ENCODE measurements at regions not wholly inside any gene's neighbourhood (a gene's known extent, or its start where the extent isn't known, plus 50 kb on each side); places are given as distances from the start of the nearest gene placed in this dataset.

DNA sequence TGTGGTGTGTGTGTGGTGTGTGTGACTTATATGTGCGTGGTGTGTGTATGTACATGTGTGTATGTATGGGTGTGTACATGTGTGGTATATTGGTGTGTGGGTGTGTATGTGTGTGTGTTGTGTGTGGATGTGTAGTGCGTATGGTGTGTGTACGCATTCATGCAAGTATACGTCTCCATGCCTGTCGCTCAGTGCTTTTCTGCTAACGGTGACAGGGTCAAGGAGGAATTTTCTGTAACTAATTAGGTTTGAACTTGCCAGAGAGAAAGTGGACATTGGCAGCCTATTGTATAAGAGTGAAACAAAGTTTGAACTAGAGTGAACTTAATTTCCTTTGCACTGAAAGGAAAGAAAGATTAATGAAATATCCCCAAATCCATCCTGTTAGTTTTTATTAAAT is 120.9 kb upstream of the GSC start:
- intact Hi-C loops (cut with DNase I), result no loop called here
- no peak overlapping the region for H3K27ac ChIP-seq
- H3K9me3 ChIP-seq, result no peaks in the 10 kb centered on the region
- no peaks in the 10 kb centered on the region for H3K36me3 ChIP-seq
- no peak for FAIRE-seq
- 52 to 60% methylated on average over 6 of the region's 6 CpGs for WGBS, 2 donors
- TF ChIP-seq, protein P1, sequence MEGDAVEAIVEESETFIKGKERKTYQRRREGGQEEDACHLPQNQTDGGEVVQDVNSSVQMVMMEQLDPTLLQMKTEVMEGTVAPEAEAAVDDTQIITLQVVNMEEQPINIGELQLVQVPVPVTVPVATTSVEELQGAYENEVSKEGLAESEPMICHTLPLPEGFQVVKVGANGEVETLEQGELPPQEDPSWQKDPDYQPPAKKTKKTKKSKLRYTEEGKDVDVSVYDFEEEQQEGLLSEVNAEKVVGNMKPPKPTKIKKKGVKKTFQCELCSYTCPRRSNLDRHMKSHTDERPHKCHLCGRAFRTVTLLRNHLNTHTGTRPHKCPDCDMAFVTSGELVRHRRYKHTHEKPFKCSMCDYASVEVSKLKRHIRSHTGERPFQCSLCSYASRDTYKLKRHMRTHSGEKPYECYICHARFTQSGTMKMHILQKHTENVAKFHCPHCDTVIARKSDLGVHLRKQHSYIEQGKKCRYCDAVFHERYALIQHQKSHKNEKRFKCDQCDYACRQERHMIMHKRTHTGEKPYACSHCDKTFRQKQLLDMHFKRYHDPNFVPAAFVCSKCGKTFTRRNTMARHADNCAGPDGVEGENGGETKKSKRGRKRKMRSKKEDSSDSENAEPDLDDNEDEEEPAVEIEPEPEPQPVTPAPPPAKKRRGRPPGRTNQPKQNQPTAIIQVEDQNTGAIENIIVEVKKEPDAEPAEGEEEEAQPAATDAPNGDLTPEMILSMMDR (IDR thresholded peaks at IDR 0.05), result no peak
- no peak overlapping the region for H3K4me3 ChIP-seq
- no peaks in the 10 kb centered on the region for H3K27me3 ChIP-seq
- peak in 1 of 4 donors; percentile 37 for ATAC-seq
- H3K4me1 ChIP-seq, result peaks cover 0 to 7% (median 6%) of the 10 kb centered on the region in 3 donors
- no peak for DNase-seq

DNA sequence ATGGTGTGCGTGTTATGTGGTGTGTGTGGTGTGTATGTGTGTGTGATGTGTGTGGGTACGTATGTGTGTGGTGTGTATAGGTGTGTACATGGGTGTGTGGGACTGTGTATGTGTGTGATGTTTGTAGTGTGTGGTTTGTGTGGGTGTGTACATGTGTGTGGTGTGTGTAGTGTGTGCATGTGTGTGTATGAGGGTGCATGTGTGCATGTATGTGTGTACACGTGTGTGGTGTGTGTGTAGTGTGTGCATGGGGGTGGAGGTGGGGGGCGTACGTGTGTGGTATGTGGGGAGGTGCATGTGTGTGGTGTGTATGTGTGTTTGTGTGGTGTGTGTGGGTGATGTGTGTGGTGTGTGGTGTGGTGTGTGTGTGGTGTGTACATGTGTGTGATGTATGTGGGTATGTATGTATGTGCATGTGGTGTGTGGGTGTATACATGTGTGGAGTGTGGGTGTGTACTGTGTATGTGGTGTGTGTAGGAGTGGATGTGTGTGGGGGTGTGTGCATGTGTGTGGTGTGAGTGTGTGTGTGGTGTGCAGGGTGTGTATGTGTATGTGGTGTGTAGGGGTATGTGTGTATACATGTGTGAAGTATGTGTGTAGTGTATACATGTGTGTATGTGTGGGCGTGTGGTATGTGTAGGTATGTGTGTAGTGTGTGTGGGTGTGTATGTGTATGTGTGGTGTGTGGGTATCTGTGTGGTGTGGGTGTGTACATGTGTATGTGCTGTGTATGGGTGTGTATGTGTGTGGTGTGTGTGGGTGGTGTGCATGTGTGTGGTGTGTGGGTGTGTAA is 119.8 kb upstream of the GSC start:
- 81 to 91% methylated on average over 6 of the region's 6 CpGs for WGBS, 2 donors
- ATAC-seq, result no peak

DNA sequence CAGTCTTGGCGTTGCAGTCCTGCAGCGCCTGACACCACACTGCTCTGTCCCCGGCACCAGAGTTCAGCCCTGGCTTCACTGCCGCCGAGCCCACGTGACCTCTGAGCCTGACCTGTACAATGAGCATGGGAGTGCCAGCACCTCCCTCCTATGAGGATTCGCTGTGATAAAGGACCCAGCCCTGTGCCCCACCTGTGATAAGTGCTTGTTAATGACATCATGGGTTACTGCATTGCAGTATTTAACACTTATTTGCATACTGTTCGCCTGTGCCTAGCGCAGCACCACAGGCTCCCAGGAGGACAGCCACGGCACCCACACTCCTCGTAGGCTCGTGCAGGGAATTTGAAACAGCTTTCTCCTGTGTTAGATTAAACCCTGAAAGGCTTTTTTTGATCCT is 118.2 kb upstream of the GSC start:
- DNase-seq (peak; percentile 45 to 73 (median 56)), FAIRE-seq (no peak), ATAC-seq (peak; percentile 79 to 93 (median 86))
- H3K9me3 ChIP-seq, result no peaks in the 10 kb centered on the region
- TF ChIP-seq, protein P1 (IDR thresholded peaks at IDR 0.05), result no peak
- peak overlapping the region in 2 of 4 donors; percentile 0 to 20 for H3K4me3 ChIP-seq
- H3K36me3 ChIP-seq, result no peaks in the 10 kb centered on the region
- 22 to 23% methylated on average over 12 of the region's 12 CpGs for WGBS, 2 donors
- peak overlapping the region in 1 of 4 donors; percentile 1 for H3K27ac ChIP-seq
- peaks cover 0 to 7% (median 6%) of the 10 kb centered on the region in 3 donors for H3K4me1 ChIP-seq
- no peaks in the 10 kb centered on the region for H3K27me3 ChIP-seq
- intact Hi-C loops (cut with DNase I), result no loop called here

More for the DNA sequence above, 119.8 kb upstream of the GSC start:
- Histone ChIP-seq H3K36me3 (no peaks in the 10 kb centered on the region), H3K4me3 (no peak overlapping the region), H3K4me1 (peaks cover 0 to 7% (median 6%) of the 10 kb centered on the region in 3 donors), H3K27ac (no peak overlapping the region), H3K9me3 (no peaks in the 10 kb centered on the region), H3K27me3 (no peaks in the 10 kb centered on the region)
- no peak for FAIRE-seq
- no peak for DNase-seq
- TF ChIP-seq, protein P1 (IDR thresholded peaks at IDR 0.05), result no peak
- intact Hi-C loops (cut with DNase I), result no loop called here

DNA sequence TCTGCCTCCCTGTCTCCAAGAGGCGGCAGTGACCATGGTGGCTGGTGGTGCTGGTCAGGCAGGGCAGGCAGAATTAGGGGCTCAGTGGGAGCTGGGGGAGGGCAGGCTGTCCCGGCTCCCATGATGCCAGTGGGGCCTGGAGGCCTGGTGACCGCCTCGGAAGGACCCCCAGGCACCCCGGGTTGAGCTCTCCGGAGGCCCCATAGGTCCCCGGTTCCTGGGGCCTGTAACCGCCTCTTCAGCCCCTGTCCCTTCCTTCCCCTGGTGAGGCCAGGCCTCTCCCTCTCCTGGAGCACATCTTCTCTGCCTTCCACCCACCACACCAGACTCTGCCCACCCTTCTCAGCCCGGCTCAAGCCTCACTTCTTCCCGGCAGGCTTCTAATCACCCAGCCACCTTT is 117.7 kb upstream of the GSC start:
- WGBS, 2 donors, result 82 to 85% methylated on average over 10 of the region's 10 CpGs
- ATAC-seq, result no peak

More for the DNA sequence above, 117.7 kb upstream of the GSC start:
- Histone ChIP-seq H3K27ac (no peak overlapping the region), H3K4me1 (peaks cover 0 to 7% (median 6%) of the 10 kb centered on the region in 3 donors), H3K9me3 (no peaks in the 10 kb centered on the region), H3K4me3 (no peak overlapping the region), H3K27me3 (no peaks in the 10 kb centered on the region), H3K36me3 (no peaks in the 10 kb centered on the region)
- DNase-seq (no peak), FAIRE-seq (no peak)
- intact Hi-C loops (cut with DNase I), result no loop called here
- TF ChIP-seq, protein P1 (IDR thresholded peaks at IDR 0.05), result no peak
